HepG2 (cell line): ENCODE measurements at regions not wholly inside any gene's neighbourhood (a gene's known extent, or its start where the extent isn't known, plus 50 kb on each side); places are given as distances from the start of the nearest gene placed in this dataset.

Experiments
- ATAC-seq: fragments of 200-7000 bp; cut with Tn5 transposase; 3 replicates; pipeline ENCODE4 v1.9.1; 2020; ENCODE audit warnings: mild to moderate bottlenecking, moderate library complexity
- BruUV-seq: library from RNA; stranded (reverse); fragments of 400-500 nt; replicated peaks from 2 replicates; lab custom pipeline; 2021; lab: Mats Ljungman, UMichigan
- CTCF ChIA-PET: fragments of 300-600 bp; formaldehyde crosslinking; extraction: SDS; loops from one replicate; lab custom pipeline; 2021; ENCODE audit warnings: low total read pairs, inconsistent platforms, low intra/inter-chr PET ratio; lab: Yijun Ruan, JAX
- POLR2A ChIA-PET: fragments of 350-600 bp; sonication (Branson Sonifier 250); formaldehyde crosslinking; loops from one replicate; lab custom pipeline; 2020; ENCODE audit warnings: antibody characterized with exemption, inconsistent platforms; lab: Yijun Ruan, JAX
- DNase-seq: peaks from one replicate; pipeline ENCODE4 v3.0.0-alpha.2; 2015; ENCODE audit warnings: low spot score
- FAIRE-seq: peaks from 3 replicates; lab custom pipeline; 2011; peaks lifted over from hg19 to GRCh38; lab: Jason Lieb, UNC
- H2AFZ ChIP-seq: one replicate; pipeline ENCODE4 v1.6.1; 2011; ENCODE audit warnings: low read length, inconsistent platforms
- H3K27ac ChIP-seq: fragments of 300-600 bp; 3 replicates; pipeline ENCODE4 v1.8.0; 2011; ENCODE audit warnings: mixed run types, mild to moderate bottlenecking, mixed read lengths, low read length, inconsistent platforms; ENCODE audit not compliant: insufficient read depth; ENCODE audit errors: extremely low read length
- H3K27me3 ChIP-seq, 2 experiments: fragments of 200-600 bp in 1 of 2; 2 replicates in 1 of 2; 3 replicates in 1 of 2; pipeline versions ENCODE4 v1.6.0 to v1.8.0; 2011; ENCODE audit warnings: low read length in 2 of 2, mild to moderate bottlenecking in 2 of 2, moderate library complexity in 2 of 2, inconsistent platforms in 1 of 2; ENCODE audit not compliant: insufficient read depth in 2 of 2, control insufficient read depth in 1 of 2
- H3K36me3 ChIP-seq, 2 experiments: fragments of 200-600 bp in 1 of 2; replicated peaks in 1 of 2; 2 replicates in 1 of 2; 3 replicates in 1 of 2; pipeline versions ENCODE4 v1.5.1 to v1.8.0; 2011; ENCODE audit warnings: low read length in 2 of 2, inconsistent platforms in 1 of 2; ENCODE audit not compliant: insufficient read depth in 2 of 2, control insufficient read depth in 1 of 2
- H3K4me1 ChIP-seq: 2 replicates; pipeline ENCODE4 v1.5.1; 2012; ENCODE audit warnings: low read length, inconsistent platforms; ENCODE audit not compliant: insufficient read depth
- H3K4me2 ChIP-seq: 2 replicates; pipeline ENCODE4 v1.6.0; 2011; ENCODE audit warnings: low read depth, low read length, inconsistent platforms
- H3K4me3 ChIP-seq, 3 experiments: fragments of 200-600 bp in 1 of 3; sonication (generic), shearing (Covaris generic) in 1 of 3; replicated peaks in 1 of 3; 2 replicates each; pipeline ENCODE4 v1.5.1; 2011 to 2016; ENCODE audit warnings: low read length in 3 of 3, inconsistent platforms in 2 of 3, low read depth in 2 of 3, mild to moderate bottlenecking in 2 of 3, control low read depth in 1 of 3, mixed read lengths in 1 of 3; ENCODE audit not compliant: insufficient read depth in 1 of 3
- H3K79me2 ChIP-seq: one replicate; pipeline ENCODE4 v1.6.1; 2011; ENCODE audit warnings: low read length, inconsistent platforms; ENCODE audit not compliant: insufficient read depth
- H3K9ac ChIP-seq: 2 replicates; pipeline ENCODE4 v1.6.0; 2011; ENCODE audit warnings: mild to moderate bottlenecking, low read depth, low read length, inconsistent platforms; ENCODE audit not compliant: insufficient read depth
- H3K9me3 ChIP-seq: 2 replicates; pipeline ENCODE4 v1.5.1; 2012; ENCODE audit warnings: mild to moderate bottlenecking, low read length
- H4K20me1 ChIP-seq: 2 replicates; pipeline ENCODE4 v1.6.0; 2011; ENCODE audit warnings: inconsistent platforms, mild to moderate bottlenecking, low read length, moderate library complexity; ENCODE audit not compliant: insufficient read depth
- CENPBD1 ChIP-seq: sonication (generic); formaldehyde crosslinking; IDR thresholded peaks from 2 replicates; pipeline ENCODE4 v1.8.0; 2022; ENCODE audit warnings: missing genetic modification reagents, low read depth, mild to moderate bottlenecking, borderline replicate concordance
- FIP1L1 ChIP-seq: fragments of 200-400 bp; formaldehyde crosslinking; IDR thresholded peaks from 2 replicates; pipeline ENCODE4 v1.6.1; 2018; ENCODE audit warnings: low read depth, mild to moderate bottlenecking, low read length, moderate library complexity, borderline replicate concordance; ENCODE audit not compliant: insufficient read depth
- GABPA ChIP-seq, 2 experiments: IDR thresholded peaks; 2 replicates each; pipeline ENCODE4 v1.6.1; 2011 to 2016; ENCODE audit warnings: low read depth in 2 of 2, low read length in 1 of 2, missing biosample characterization in 1 of 2, missing genetic modification characterization in 1 of 2
- GABPB1 ChIP-seq: IDR thresholded peaks from 2 replicates; pipeline ENCODE4 v1.6.1; 2016; ENCODE audit warnings: mild to moderate bottlenecking, missing genetic modification reagents, moderate library complexity, missing compliant biosample characterization
- NR2C2 ChIP-seq: sonication (generic); formaldehyde crosslinking; IDR thresholded peaks from 2 replicates; pipeline ENCODE4 v1.4.0; 2020; ENCODE audit warnings: missing genetic modification reagents, mild to moderate bottlenecking, moderate library complexity, borderline replicate concordance
- ZBTB38 ChIP-seq: sonication (generic); formaldehyde crosslinking; IDR thresholded peaks from 2 replicates; pipeline ENCODE4 v1.5.1; 2020; ENCODE audit warnings: mild to moderate bottlenecking, missing genetic modification reagents
- ZNF629 ChIP-seq: sonication (generic); formaldehyde crosslinking; conservative IDR thresholded peaks from 2 replicates; pipeline ENCODE4 v1.5.0; 2020; ENCODE audit warnings: missing genetic modification reagents
- ZNF709 ChIP-seq: sonication (generic); formaldehyde crosslinking; IDR thresholded peaks from 2 replicates; pipeline ENCODE4 v1.5.0; 2020; ENCODE audit warnings: mild to moderate bottlenecking, missing genetic modification reagents
- WGBS: methylation state at CpG from one replicate; pipeline ENCODE4 v1.1.6; 2017; ENCODE audit warnings: low lambda C conversion rate; 5-methylcytosine and 5-hydroxymethylcytosine counted together
- in situ Hi-C: cut with HindIII; loops from 2 replicates; pipeline ENCODE4 v1.10.0; 2017; ENCODE audit warnings: low pct_unique_long_range_greater_than_20kb; ENCODE audit not compliant: extremely low pct_ligation_motif_present
- intact Hi-C: fragments of 100-400 bp; cut with micrococcal nuclease; formaldehyde crosslinking; loops from one replicate; pipeline ENCODE4 v1.10.0; 2022; ENCODE audit not compliant: unreplicated experiment

- H3K27me3 ChIP-seq, result peaks cover 0 to 6% of the 10 kb centered on the region in 2 experiments; a peak in 1 of 5 replicates
- no peak overlapping the region for H3K4me2 ChIP-seq
- DNase-seq (no peak), ATAC-seq (no peak), FAIRE-seq (no peak)
- no peaks in the 10 kb centered on the region for H3K9me3 ChIP-seq
- no peaks in the 10 kb centered on the region for H3K79me2 ChIP-seq
- no TSS peak for BruUV-seq
- ChIA-PET CTCF (no interaction called here), POLR2A (no interaction called here)
- intact Hi-C loops (no loop called here), in situ Hi-C loops (no loop called here)
- WGBS, result 49% methylated on average over 2 of the region's 2 CpGs
- H3K36me3 ChIP-seq, result no peaks in the 10 kb centered on the region
- H3K4me3 ChIP-seq, result no peak overlapping the region
- no peak overlapping the region for H3K9ac ChIP-seq
- peaks cover 8% of the 10 kb centered on the region for H3K4me1 ChIP-seq
- no peak overlapping the region for H3K27ac ChIP-seq
- TF ChIP-seq FIP1L1 (no peak), ZNF709 (CRISPR knock-in tag) (no peak), ZNF629 (no peak), ZBTB38 (CRISPR knock-in tag) (no peak)
- H2AFZ ChIP-seq, result no peak overlapping the region
- H4K20me1 ChIP-seq, result no peaks in the 10 kb centered on the region
Measured at GRCh38 chr9:6073731-6074130, 58.3 kb upstream of the RANBP6 start.

GRCh38 chr9:6072865-6073264 lies 57.4 kb upstream of the RANBP6 start:
- BruUV-seq, result no TSS peak
- no peaks in the 10 kb centered on the region for H3K36me3 ChIP-seq
- no peaks in the 10 kb centered on the region for H4K20me1 ChIP-seq
- no peak overlapping the region for H3K9ac ChIP-seq
- ATAC-seq (no peak), DNase-seq (no peak), FAIRE-seq (no peak)
- intact Hi-C loops, result no loop called here
- H2AFZ ChIP-seq, result no peak overlapping the region
- H3K4me2 ChIP-seq, result no peak overlapping the region
- H3K79me2 ChIP-seq, result no peaks in the 10 kb centered on the region
- no peak overlapping the region for H3K27ac ChIP-seq
- H3K27me3 ChIP-seq, result peaks cover 0 to 6% of the 10 kb centered on the region in 2 experiments; a peak in 1 of 5 replicates
- peaks cover 8% of the 10 kb centered on the region for H3K4me1 ChIP-seq
- POLR2A ChIA-PET, result no interaction called here
- CTCF ChIA-PET, result no interaction called here
- no peak overlapping the region for H3K4me3 ChIP-seq
- in situ Hi-C loops, result no loop called here
- TF ChIP-seq CENPBD1 (CRISPR knock-in tag) (no peak), NR2C2 (CRISPR knock-in tag) (peak; percentile 50; the same call in 1 of the 2 replicates), GABPA (IDR thresholded peaks at IDR 0.05; ENCODE audit: low read depth, low read length) (peak; percentile 34; the same call in 1 of the 2 replicates), GABPA (CRISPR knock-in tag; IDR thresholded peaks at IDR 0.05; ENCODE audit: low read depth) (peak; percentile 80), GABPB1 (peak; percentile 56)
- no peaks in the 10 kb centered on the region for H3K9me3 ChIP-seq
- 34% methylated on average over 7 of the region's 7 CpGs for WGBS
